ENCODE measurements at regions not wholly inside any gene's neighbourhood (a gene's known extent, or its start where the extent isn't known, plus 50 kb on each side); places are given as distances from the start of the nearest gene placed in this dataset.

GRCh38 chr1:240682859-240683242, 70.9 kb upstream of the GREM2 start:
- TF ChIP-seq POLR2AphosphoS5 (IDR thresholded peaks at IDR 0.05; ENCODE audit: low read depth, low read length) (no peak), FOXP2 (optimal IDR thresholded peaks at IDR 0.05; ENCODE audit: borderline replicate concordance, extremely low read depth, extremely low read length, insufficient read depth) (no peak), TAF1 (IDR thresholded peaks at IDR 0.05; ENCODE audit: borderline replicate concordance, insufficient read depth, low read length) (no peak), REST (IDR thresholded peaks at IDR 0.05; ENCODE audit: insufficient read depth in 1 of 2, low read depth in 2 of 2, low read length in 2 of 2) (no peak)

Data from PFSK-1 (cell line).